Upper lobe of left lung (tissue), 6 donors: ENCODE measurements at regions not wholly inside any gene's neighbourhood (a gene's known extent, or its start where the extent isn't known, plus 50 kb on each side); places are given as distances from the start of the nearest gene placed in this dataset.
A peak's percentile ranks its signal among the peaks of the same experiment; 100 is the strongest.

ENCODE experiments used
- ATAC-seq, 2 donors: fragments of 200-7000 bp; cut with Tn5 transposase; one replicate each; pipeline ENCODE4 v1.9.1; 2022; ENCODE audit warnings: mild to moderate bottlenecking in 2 of 2, moderate library complexity in 2 of 2; ENCODE audit not compliant: low FRiP score in 2 of 2
- DNase-seq, 2 donors: peaks; one replicate each; pipeline ENCODE4 v3.0.0-alpha.2; 2019 to 2020
- H3K27ac ChIP-seq, 4 donors: fragments of 200-600 bp; sonication (generic); one replicate each; pipeline ENCODE4 v1.5.1; 2016 to 2019
- H3K27me3 ChIP-seq, 4 donors: fragments of 200-600 bp; sonication (generic); one replicate each; pipeline ENCODE4 v1.5.1; 2017 to 2019
- H3K36me3 ChIP-seq, 4 donors: fragments of 200-600 bp; sonication (generic); one replicate each; pipeline ENCODE4 v1.5.1; 2016 to 2019
- H3K4me1 ChIP-seq, 4 donors: fragments of 200-600 bp; sonication (generic); one replicate each; pipeline ENCODE4 v1.5.1; 2018 to 2019
- H3K4me3 ChIP-seq, 4 donors: fragments of 200-600 bp; sonication (generic); one replicate each; pipeline ENCODE4 v1.5.1; 2017 to 2019; ENCODE audit warnings: mild to moderate bottlenecking in 2 of 4, moderate library complexity in 1 of 4
- H3K9me3 ChIP-seq, 4 donors: fragments of 200-600 bp; sonication (generic); one replicate each; pipeline ENCODE4 v1.5.1; 2018 to 2019
- EP300 ChIP-seq, 4 donors: sonication (generic); formaldehyde crosslinking; IDR thresholded peaks; one replicate each; pipeline ENCODE4 v1.5.1; 2017; ENCODE audit warnings: antibody characterized with exemption in 4 of 4, control low read depth in 2 of 4
- POLR2A ChIP-seq, 4 donors: fragments of 450-650 bp; IDR thresholded peaks; one replicate each; pipeline ENCODE4 v1.5.1; 2016 to 2017; ENCODE audit warnings: antibody characterized with exemption in 4 of 4, mild to moderate bottlenecking in 2 of 4
- POLR2AphosphoS5 ChIP-seq, 2 donors: sonication (generic); formaldehyde crosslinking; IDR thresholded peaks; one replicate each; pipeline ENCODE4 v1.5.1; 2017; ENCODE audit warnings: antibody characterized with exemption in 2 of 2
- whole genome bisulfite sequencing, 2 donors: methylation state at CpG; one replicate each; pipeline ENCODE4 v1.1.5; 2017 to 2018; 5-methylcytosine and 5-hydroxymethylcytosine counted together
- TF ChIP-seq, protein P1 (sequence below), 6 experiments: fragments of 450-650 bp in 4 of 6; fragments of 200-600 bp in 2 of 6; sonication (generic) in 2 of 6; IDR thresholded peaks; one replicate each; pipeline ENCODE4 v1.5.1; 2016 to 2019; ENCODE audit warnings: antibody characterized with exemption in 6 of 6
- donor health status: DM: no; HTN: no; CAD: no; lungs with moderate emphysema.
- donor health status: DM: no; HTN: yes; CAD: no; lungs with severe emphysema.

DNA sequence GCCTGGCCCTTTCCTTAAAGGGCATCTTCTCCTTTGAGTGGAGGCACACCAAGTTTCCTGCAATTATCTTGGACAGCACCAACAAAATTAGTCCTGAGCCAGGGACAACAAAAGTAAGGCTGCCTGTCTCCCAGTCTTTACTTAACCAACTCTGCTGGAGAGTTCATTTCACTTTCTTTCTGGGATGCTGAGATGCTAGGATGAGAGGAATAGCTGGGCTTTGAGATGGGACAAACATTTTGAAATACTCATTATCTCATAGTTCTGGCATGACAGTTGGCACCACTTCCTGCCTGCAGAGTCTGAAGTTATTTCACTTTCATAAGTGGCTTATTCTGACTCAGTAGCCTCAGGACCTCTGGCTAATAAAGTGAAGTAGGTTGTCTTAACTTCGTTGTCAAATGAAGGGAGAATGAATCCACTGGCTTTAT, 157.0 kb downstream of the C9orf152 start:
- Histone ChIP-seq H3K9me3 (no peaks in the 10 kb centered on the region), H3K27ac (peak overlapping the region; percentile 79 to 91 (median 88)), H3K36me3 (peaks cover 0 to 3% (median 0%) of the 10 kb centered on the region in 4 donors), H3K27me3 (no peaks in the 10 kb centered on the region), H3K4me1 (peaks cover 23 to 34% (median 28%) of the 10 kb centered on the region in 4 donors), H3K4me3 (peak overlapping the region in 3 of 4 donors; percentile 64 to 77 (median 69))
- 20 to 35% methylated on average over 1 of the region's 1 CpG for WGBS, 2 donors
- TF ChIP-seq POLR2AphosphoS5 (IDR thresholded peaks at IDR 0.05) = peak; percentile 30 to 60
- TF ChIP-seq POLR2A (IDR thresholded peaks at IDR 0.05) = peak in 1 of 4 donors; percentile 39
- peak in 1 of 4 donors; percentile 52 for TF ChIP-seq EP300 (IDR thresholded peaks at IDR 0.05)
- TF ChIP-seq, protein P1, sequence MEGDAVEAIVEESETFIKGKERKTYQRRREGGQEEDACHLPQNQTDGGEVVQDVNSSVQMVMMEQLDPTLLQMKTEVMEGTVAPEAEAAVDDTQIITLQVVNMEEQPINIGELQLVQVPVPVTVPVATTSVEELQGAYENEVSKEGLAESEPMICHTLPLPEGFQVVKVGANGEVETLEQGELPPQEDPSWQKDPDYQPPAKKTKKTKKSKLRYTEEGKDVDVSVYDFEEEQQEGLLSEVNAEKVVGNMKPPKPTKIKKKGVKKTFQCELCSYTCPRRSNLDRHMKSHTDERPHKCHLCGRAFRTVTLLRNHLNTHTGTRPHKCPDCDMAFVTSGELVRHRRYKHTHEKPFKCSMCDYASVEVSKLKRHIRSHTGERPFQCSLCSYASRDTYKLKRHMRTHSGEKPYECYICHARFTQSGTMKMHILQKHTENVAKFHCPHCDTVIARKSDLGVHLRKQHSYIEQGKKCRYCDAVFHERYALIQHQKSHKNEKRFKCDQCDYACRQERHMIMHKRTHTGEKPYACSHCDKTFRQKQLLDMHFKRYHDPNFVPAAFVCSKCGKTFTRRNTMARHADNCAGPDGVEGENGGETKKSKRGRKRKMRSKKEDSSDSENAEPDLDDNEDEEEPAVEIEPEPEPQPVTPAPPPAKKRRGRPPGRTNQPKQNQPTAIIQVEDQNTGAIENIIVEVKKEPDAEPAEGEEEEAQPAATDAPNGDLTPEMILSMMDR (IDR thresholded peaks at IDR 0.05) = no peak
- no peak for DNase-seq
- peak in 1 of 2 donors; percentile 65 for ATAC-seq

DNA sequence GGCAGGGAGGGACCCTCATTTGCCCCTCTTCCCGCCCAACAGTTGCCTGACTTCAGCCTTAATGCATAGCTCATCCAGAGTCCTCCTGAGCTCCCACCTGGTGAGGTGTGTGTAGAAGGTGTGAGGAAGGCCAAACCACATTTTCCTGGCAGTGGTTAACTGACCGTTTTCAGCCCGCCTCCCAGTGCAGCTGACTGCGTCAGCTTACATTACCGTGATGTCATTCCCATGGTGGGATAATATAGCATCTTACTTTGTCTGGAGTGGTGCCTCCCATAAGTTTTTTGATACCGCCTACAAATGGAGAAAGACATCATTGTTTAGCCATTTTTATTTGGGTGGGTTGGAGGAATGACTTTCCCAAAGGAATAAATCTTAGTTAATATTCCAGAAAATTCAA, 151.9 kb downstream of the C9orf152 start:
- peaks cover 0 to 16% (median 0%) of the 10 kb centered on the region in 4 donors for H3K36me3 ChIP-seq
- peak overlapping the region in 1 of 4 donors; percentile 8 for H3K27ac ChIP-seq

DNA sequence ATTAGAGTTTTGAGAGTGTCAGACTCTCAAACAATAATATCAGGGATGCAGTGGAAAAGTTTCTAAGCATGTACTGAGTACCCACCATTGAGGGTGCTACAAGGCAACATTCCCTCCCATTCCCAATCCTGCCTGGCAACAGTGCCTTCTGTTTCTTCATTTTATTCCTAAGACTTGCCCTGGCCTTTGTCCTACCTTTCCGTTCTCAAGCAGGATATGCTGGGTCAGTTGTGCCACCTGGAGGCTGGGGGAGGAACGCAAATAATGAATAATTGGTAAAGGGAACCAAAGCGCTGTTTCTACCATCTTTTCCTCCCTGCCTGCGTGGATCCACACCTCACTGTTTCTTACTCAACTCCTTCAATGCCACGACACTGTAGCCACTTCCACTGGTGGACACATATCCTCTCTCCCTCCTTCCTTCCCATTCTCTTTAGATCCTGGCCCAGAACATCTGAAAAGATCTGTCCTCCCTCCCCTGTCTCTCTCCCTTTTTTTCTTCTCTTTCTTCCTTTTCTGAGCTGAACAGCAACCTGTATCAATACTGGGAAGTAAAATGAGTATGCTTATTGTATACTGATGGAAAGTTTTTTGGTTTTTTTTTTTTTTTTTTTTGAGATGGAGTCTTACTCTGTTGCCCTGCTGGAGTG, 149.5 kb downstream of the C9orf152 start:
- 32 to 35% methylated on average over 5 of the region's 5 CpGs for WGBS, 2 donors
- H3K27ac ChIP-seq = no peak overlapping the region

More for the DNA sequence above, 151.9 kb downstream of the C9orf152 start:
- DNase-seq (no peak), ATAC-seq (no peak)
- TF ChIP-seq EP300 (IDR thresholded peaks at IDR 0.05) = no peak
- TF ChIP-seq POLR2A (IDR thresholded peaks at IDR 0.05) = no peak
- TF ChIP-seq POLR2AphosphoS5 (IDR thresholded peaks at IDR 0.05) = no peak
- TF ChIP-seq, protein P1 (IDR thresholded peaks at IDR 0.05) = no peak
- Histone ChIP-seq H3K9me3 (no peaks in the 10 kb centered on the region), H3K27me3 (no peaks in the 10 kb centered on the region), H3K4me3 (no peak overlapping the region), H3K4me1 (peaks cover 6 to 33% (median 12%) of the 10 kb centered on the region in 4 donors)
- WGBS, 2 donors = 88 to 92% methylated on average over 6 of the region's 6 CpGs

GRCh38 chr9:110059461-110059860, 148.5 kb downstream of the C9orf152 start:
- Histone ChIP-seq H3K27ac (no peak overlapping the region), H3K4me1 (peaks cover 12 to 30% (median 18%) of the 10 kb centered on the region in 4 donors), H3K9me3 (no peaks in the 10 kb centered on the region), H3K27me3 (no peaks in the 10 kb centered on the region), H3K36me3 (peaks cover 0 to 15% (median 0%) of the 10 kb centered on the region in 4 donors), H3K4me3 (no peak overlapping the region)
- ATAC-seq (no peak), DNase-seq (no peak)
- TF ChIP-seq POLR2A (IDR thresholded peaks at IDR 0.05) = no peak
- no peak for TF ChIP-seq POLR2AphosphoS5 (IDR thresholded peaks at IDR 0.05)
- no peak for TF ChIP-seq EP300 (IDR thresholded peaks at IDR 0.05)
- WGBS, 2 donors = 55 to 58% methylated on average over 1 of the region's 1 CpG

More for the DNA sequence above, 149.5 kb downstream of the C9orf152 start:
- ATAC-seq (peak in 1 of 2 donors; percentile 69), DNase-seq (peak in 1 of 2 donors; percentile 53)
- Histone ChIP-seq H3K27me3 (no peaks in the 10 kb centered on the region), H3K9me3 (no peaks in the 10 kb centered on the region), H3K4me3 (no peak overlapping the region), H3K4me1 (peaks cover 6 to 22% (median 11%) of the 10 kb centered on the region in 4 donors), H3K36me3 (peaks cover 0 to 16% (median 0%) of the 10 kb centered on the region in 4 donors)
- TF ChIP-seq EP300 (IDR thresholded peaks at IDR 0.05) = no peak
- TF ChIP-seq, protein P1 (IDR thresholded peaks at IDR 0.05) = peak in 5 of 6 experiments; percentile 21 to 67 (median 56)

DNA sequence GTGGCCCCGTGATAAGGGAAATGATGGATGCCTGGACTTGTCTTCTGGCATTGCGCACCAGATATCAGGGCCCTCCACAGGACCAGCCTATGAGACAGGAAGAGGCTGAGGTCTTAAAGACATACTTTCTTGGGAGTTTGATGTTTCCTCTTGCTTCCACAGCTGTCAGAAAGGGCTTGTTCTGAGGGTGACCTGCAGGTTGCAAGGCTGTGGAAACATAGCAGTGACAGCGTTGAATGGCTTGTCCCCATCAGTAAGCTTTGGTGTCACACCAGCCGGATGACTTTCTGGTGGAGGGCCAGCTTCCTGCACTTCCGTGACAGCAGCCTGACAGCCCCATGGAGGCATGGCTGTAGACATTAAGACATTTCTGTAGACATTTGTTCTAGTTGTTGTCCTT, 143.2 kb downstream of the C9orf152 start:
- Histone ChIP-seq H3K4me3 (no peak overlapping the region), H3K36me3 (peaks cover 0 to 5% (median 0%) of the 10 kb centered on the region in 4 donors), H3K27ac (peak overlapping the region; percentile 19 to 64 (median 26)), H3K27me3 (no peaks in the 10 kb centered on the region), H3K4me1 (peaks cover 43 to 60% (median 45%) of the 10 kb centered on the region in 4 donors), H3K9me3 (no peaks in the 10 kb centered on the region)
- peak in 1 of 2 donors; percentile 34 for DNase-seq
- ATAC-seq = no peak
- TF ChIP-seq, protein P1 (IDR thresholded peaks at IDR 0.05) = no peak
- TF ChIP-seq POLR2AphosphoS5 (IDR thresholded peaks at IDR 0.05) = no peak
- TF ChIP-seq POLR2A (IDR thresholded peaks at IDR 0.05) = no peak
- no peak for TF ChIP-seq EP300 (IDR thresholded peaks at IDR 0.05)
- 46 to 50% methylated on average over 5 of the region's 5 CpGs for WGBS, 2 donors
